OCI-LY7 (cell line): ENCODE measurements at regions not wholly inside any gene's neighbourhood (a gene's known extent, or its start where the extent isn't known, plus 50 kb on each side); places are given as distances from the start of the nearest gene placed in this dataset.

ENCODE experiments used
- BruUV-seq: library from RNA; stranded (reverse); fragments of 400-500 nt; replicated peaks from 2 replicates; lab custom pipeline; 2021; lab: Mats Ljungman, UMichigan
- CTCF ChIA-PET: fragments of 300-600 bp; sonication (Branson Sonifier 250); formaldehyde crosslinking; loops from one replicate; lab custom pipeline; 2022; ENCODE audit warnings: antibody characterized with exemption; ENCODE audit not compliant: unreplicated experiment; lab: Charles Lee
- POLR2A ChIA-PET: fragments of 300-600 bp; sonication (Branson Sonifier 250); formaldehyde crosslinking; loops from one replicate; lab custom pipeline; 2022; ENCODE audit warnings: antibody characterized with exemption; lab: Charles Lee
- DNase-seq: peaks from one replicate; pipeline ENCODE4 v3.0.0-alpha.2; 2015; ENCODE audit warnings: low spot score
- H2AFZ ChIP-seq: fragments of 200-600 bp; sonication (generic), shearing (Covaris generic); 2 replicates; pipeline ENCODE4 v1.6.1; 2014; ENCODE audit warnings: mild to moderate bottlenecking, antibody characterized with exemption, low read length, moderate library complexity
- H3K27ac ChIP-seq: fragments of 200-600 bp; sonication (generic); 2 replicates; pipeline ENCODE4 v1.5.1; 2014; ENCODE audit warnings: mixed run types, low read depth, mild to moderate bottlenecking, moderate library complexity, low read length, inconsistent platforms; ENCODE audit not compliant: poor library complexity, severe bottlenecking
- H3K36me3 ChIP-seq: fragments of 200-600 bp; sonication (generic); 2 replicates; pipeline ENCODE4 v1.6.1; 2014; ENCODE audit warnings: mild to moderate bottlenecking, antibody characterized with exemption, low read length, moderate library complexity, mixed read lengths; ENCODE audit not compliant: insufficient read depth
- H3K4me1 ChIP-seq: fragments of 200-600 bp; sonication (generic); 2 replicates; pipeline ENCODE4 v1.5.1; 2014; ENCODE audit warnings: mild to moderate bottlenecking, low read length; ENCODE audit not compliant: insufficient read depth, poor library complexity, severe bottlenecking
- H3K4me2 ChIP-seq: fragments of 200-600 bp; sonication (generic); 2 replicates; pipeline ENCODE4 v1.6.1; 2014; ENCODE audit warnings: mild to moderate bottlenecking, low read length
- H3K4me3 ChIP-seq: fragments of 200-600 bp; sonication (generic); 2 replicates; pipeline ENCODE4 v1.5.1; 2014; ENCODE audit warnings: mild to moderate bottlenecking, low read depth, low read length; ENCODE audit not compliant: poor library complexity, severe bottlenecking
- H3K79me2 ChIP-seq: fragments of 200-600 bp; sonication (generic); 2 replicates; pipeline ENCODE4 v1.6.1; 2016; ENCODE audit warnings: low read depth, mild to moderate bottlenecking, low read length, moderate library complexity, mixed read lengths; ENCODE audit not compliant: insufficient read depth
- H3K9me2 ChIP-seq: fragments of 200-600 bp; sonication (generic); 2 replicates; pipeline ENCODE4 v1.6.1; 2016; ENCODE audit warnings: mild to moderate bottlenecking, low read length, mixed read lengths; ENCODE audit not compliant: insufficient read depth
- H3K9me3 ChIP-seq: fragments of 200-600 bp; sonication (generic); 2 replicates; pipeline ENCODE4 v1.6.1; 2014; ENCODE audit warnings: mild to moderate bottlenecking, mixed run types, low read length, mixed read lengths
- H4K20me1 ChIP-seq: fragments of 200-600 bp; sonication (generic); 2 replicates; pipeline ENCODE4 v1.6.1; 2014; ENCODE audit warnings: mild to moderate bottlenecking, antibody characterized with exemption, low read length, moderate library complexity, mixed read lengths; ENCODE audit not compliant: insufficient read depth
- EZH2phosphoT487 ChIP-seq: fragments of 200-600 bp; sonication (generic); IDR thresholded peaks from 2 replicates; pipeline ENCODE4 v1.6.1; 2018; ENCODE audit warnings: low read depth, borderline replicate concordance, mild to moderate bottlenecking, mixed run types, antibody characterized with exemption, low read length, moderate library complexity, mixed read lengths
- intact Hi-C: fragments of 100-400 bp; cut with micrococcal nuclease; formaldehyde crosslinking; loops from one replicate; pipeline ENCODE4 v1.10.0; 2022; ENCODE audit not compliant: unreplicated experiment
- TF ChIP-seq, protein P1 (sequence below): fragments of 200-600 bp; sonication (generic); conservative IDR thresholded peaks from 2 replicates; pipeline ENCODE4 v1.5.1; 2014; ENCODE audit warnings: mild to moderate bottlenecking, antibody characterized with exemption, low read length, moderate library complexity, mixed read lengths

DNA sequence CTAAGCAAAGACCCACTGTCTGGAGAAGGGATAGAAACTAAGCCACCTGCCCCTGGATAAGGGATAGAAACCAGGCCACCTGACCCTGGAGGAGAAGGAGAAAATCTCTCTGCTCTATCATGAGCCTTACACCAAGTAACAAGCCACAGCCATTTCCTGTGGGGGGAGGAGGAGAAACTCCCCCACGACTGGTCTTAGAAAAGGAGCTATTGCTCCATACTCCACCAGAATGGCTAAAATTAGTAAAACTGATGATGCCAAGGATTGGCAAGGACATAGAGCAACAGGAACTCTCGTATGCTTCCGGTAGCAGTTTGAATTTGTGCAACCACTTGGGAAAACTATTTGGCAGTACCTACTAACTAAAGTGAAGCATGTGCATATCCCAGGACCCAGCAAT, 70.8 kb downstream of the ACTL7B start:
- CTCF ChIA-PET = no interaction called here
- intact Hi-C loops = no loop called here
- H3K79me2 ChIP-seq = no peaks in the 10 kb centered on the region
- DNase-seq = no peak
- H3K36me3 ChIP-seq = no peaks in the 10 kb centered on the region
- POLR2A ChIA-PET = no interaction called here
- no peaks in the 10 kb centered on the region for H4K20me1 ChIP-seq
- H3K9me3 ChIP-seq = no peaks in the 10 kb centered on the region
- H3K4me1 ChIP-seq = no peaks in the 10 kb centered on the region
- H3K9me2 ChIP-seq = no peaks in the 10 kb centered on the region
- no peak overlapping the region for H3K4me2 ChIP-seq
- BruUV-seq = no TSS peak
- no peak overlapping the region for H2AFZ ChIP-seq
- H3K4me3 ChIP-seq = no peak overlapping the region
- no peak overlapping the region for H3K27ac ChIP-seq
- TF ChIP-seq, protein P1, sequence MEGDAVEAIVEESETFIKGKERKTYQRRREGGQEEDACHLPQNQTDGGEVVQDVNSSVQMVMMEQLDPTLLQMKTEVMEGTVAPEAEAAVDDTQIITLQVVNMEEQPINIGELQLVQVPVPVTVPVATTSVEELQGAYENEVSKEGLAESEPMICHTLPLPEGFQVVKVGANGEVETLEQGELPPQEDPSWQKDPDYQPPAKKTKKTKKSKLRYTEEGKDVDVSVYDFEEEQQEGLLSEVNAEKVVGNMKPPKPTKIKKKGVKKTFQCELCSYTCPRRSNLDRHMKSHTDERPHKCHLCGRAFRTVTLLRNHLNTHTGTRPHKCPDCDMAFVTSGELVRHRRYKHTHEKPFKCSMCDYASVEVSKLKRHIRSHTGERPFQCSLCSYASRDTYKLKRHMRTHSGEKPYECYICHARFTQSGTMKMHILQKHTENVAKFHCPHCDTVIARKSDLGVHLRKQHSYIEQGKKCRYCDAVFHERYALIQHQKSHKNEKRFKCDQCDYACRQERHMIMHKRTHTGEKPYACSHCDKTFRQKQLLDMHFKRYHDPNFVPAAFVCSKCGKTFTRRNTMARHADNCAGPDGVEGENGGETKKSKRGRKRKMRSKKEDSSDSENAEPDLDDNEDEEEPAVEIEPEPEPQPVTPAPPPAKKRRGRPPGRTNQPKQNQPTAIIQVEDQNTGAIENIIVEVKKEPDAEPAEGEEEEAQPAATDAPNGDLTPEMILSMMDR = no peak
- TF ChIP-seq EZH2phosphoT487 = no peak

DNA sequence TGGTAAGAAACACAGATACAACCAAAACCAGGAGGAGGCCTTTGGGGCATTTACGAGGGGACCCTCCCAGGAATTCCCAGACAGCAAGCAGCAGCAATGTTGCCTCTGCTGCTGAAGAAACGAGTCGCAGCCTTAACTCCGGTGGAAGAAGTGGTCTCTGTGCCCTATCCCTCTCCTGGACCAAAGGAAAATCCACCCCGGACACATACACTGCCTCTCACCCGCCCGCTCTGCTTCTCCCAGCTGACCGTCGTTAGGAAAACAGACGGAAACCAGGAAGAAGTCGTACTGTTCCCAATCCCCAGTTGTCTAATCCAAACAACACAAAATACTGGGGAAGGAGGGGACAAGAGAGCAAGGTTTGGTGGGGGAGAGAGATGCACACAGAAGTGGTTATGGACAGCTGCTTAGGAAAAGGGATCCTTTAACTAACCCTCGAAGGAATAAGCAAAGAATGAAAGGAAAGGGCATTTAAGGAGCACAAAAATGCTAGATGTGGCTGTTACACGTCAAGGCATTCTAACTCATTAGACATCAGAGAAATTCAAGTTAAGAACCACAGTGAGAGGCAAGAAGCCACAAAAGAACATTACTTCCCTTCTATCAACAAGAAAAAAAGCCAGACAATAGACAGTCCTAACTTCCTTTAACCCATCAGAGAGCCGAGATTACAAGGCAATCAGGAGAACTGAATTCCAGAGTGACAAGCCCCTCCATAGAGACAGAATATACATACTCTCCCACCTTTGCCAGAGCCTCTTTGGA, 71.9 kb downstream of the ACTL7B start:
- Histone ChIP-seq H4K20me1 (no peaks in the 10 kb centered on the region), H3K9me2 (no peaks in the 10 kb centered on the region), H3K79me2 (no peaks in the 10 kb centered on the region), H3K36me3 (no peaks in the 10 kb centered on the region), H3K4me3 (no peak overlapping the region), H2AFZ (no peak overlapping the region), H3K9me3 (no peaks in the 10 kb centered on the region), H3K27ac (no peak overlapping the region), H3K4me1 (no peaks in the 10 kb centered on the region), H3K4me2 (no peak overlapping the region)
- DNase-seq = no peak
- no TSS peak for BruUV-seq
- TF ChIP-seq, protein P1 = no peak
- TF ChIP-seq EZH2phosphoT487 = no peak
- POLR2A ChIA-PET = no interaction called here
- intact Hi-C loops = no loop called here
- CTCF ChIA-PET = no interaction called here

DNA sequence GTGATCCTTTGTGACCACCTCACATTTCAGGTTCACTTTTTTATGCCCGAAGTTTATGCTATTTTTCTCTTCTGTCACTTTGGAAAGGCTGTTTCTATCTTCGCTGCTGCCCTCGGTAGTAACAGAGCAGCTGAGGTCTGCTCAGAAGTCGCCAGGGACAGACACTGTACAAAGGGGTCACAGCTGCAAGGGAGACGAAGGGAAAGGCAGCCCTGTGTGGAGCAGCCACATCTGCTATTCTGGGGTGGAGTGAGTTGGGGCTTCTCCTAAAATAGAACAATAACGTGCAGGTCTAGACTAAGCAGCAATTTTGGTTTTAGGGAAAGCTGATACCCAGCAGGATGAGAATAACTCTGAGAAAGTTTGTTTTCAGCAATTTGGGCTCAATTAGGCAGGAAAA, 72.5 kb downstream of the ACTL7B start:
- DNase-seq = no peak

More for the DNA sequence above, 72.5 kb downstream of the ACTL7B start:
- Histone ChIP-seq H3K36me3 (no peaks in the 10 kb centered on the region), H3K79me2 (no peaks in the 10 kb centered on the region), H3K27ac (no peak overlapping the region), H3K4me3 (no peak overlapping the region), H3K4me1 (no peaks in the 10 kb centered on the region), H3K9me2 (no peaks in the 10 kb centered on the region), H3K4me2 (no peak overlapping the region), H3K9me3 (no peaks in the 10 kb centered on the region), H2AFZ (no peak overlapping the region), H4K20me1 (no peaks in the 10 kb centered on the region)
- no peak for TF ChIP-seq EZH2phosphoT487
- TF ChIP-seq, protein P1 = no peak
- ChIA-PET CTCF (no interaction called here), POLR2A (no interaction called here)
- BruUV-seq = no TSS peak
- intact Hi-C loops = no loop called here
